HG02970 (cell line): ENCODE measurements at regions not wholly inside any gene's neighbourhood (a gene's known extent, or its start where the extent isn't known, plus 50 kb on each side); places are given as distances from the start of the nearest gene placed in this dataset.

Source experiments
- ATAC-seq: cut with Tn5 transposase; IDR thresholded peaks from one replicate; pipeline ENCODE4 v1.9.1; 2021; ENCODE audit warnings: mild to moderate bottlenecking, moderate library complexity, moderate number of reproducible peaks; ENCODE audit not compliant: unreplicated experiment, low FRiP score

- ATAC-seq: no peak
Measured at GRCh38 chr1:198902655-198903054, 263.8 kb downstream of the PTPRC start.

- no peak for ATAC-seq
Measured at GRCh38 chr1:198903203-198903602, 264.4 kb downstream of the PTPRC start.

DNA sequence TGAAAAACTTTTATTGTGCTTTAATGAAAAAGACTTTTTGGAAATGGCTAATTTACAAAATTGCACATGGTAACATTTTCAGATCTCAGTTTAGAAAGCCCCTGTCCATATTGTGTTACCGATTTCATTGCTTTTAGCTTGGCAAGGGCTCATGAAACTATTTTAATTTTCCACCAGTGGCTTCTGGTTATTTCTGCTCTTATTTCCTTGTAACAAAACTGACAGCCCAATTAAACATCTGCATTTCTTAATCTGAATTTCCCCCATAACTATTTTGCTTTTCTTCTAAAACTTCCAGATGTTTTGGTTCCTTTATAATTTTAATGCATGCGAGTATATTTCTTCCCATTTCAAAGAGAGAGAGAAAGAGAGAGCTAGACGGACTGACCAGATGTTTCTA, 264.8 kb downstream of the PTPRC start:
- ATAC-seq: no peak

DNA sequence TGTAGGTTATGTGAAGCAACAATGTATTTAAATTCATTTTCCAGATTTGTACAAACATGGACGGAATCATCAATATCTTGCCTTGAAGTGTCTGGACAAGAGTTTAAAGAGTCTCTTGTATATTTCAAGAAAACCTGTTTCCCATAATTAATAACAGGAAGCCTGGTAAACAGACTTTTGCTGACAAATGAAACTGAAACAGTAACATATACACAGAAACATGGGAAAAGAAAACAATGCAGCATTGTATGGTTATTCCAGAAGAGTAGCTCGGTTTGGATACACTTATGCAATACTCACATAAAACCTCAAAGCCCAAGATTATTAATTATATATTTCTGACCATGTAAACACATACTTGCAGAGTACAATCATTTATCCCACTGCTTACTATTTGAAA, 265.5 kb downstream of the PTPRC start:
- no peak for ATAC-seq

GRCh38 chr1:198906739-198907422, 268.0 kb downstream of the PTPRC start:
- no peak for ATAC-seq

GRCh38 chr1:198907423-198907746, 268.5 kb downstream of the PTPRC start:
- ATAC-seq: no peak

- no peak for ATAC-seq
Measured at GRCh38 chr1:198908995-198909394, 270.2 kb downstream of the PTPRC start.

DNA sequence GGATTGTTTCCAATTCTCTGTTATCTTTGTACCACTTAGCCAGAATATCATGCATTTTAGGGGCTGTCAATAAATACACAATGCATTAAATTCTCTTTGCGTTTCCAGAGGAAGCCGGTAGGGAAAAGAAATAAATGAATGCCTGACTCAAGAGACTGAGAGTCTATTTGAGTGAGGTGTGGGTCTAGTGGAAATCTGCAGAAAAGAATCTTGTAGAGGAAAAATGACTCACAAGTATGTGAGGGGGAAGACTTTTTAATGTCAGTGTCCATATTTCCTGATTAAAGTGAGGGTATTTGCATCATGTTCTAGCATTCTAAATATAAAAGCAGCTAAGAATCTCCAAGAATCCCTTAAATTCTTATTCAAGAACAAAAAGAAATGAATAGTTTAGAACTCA, 271.1 kb downstream of the PTPRC start:
- no peak for ATAC-seq

GRCh38 chr1:198910816-198911215, 272.0 kb downstream of the PTPRC start:
- ATAC-seq: no peak

DNA sequence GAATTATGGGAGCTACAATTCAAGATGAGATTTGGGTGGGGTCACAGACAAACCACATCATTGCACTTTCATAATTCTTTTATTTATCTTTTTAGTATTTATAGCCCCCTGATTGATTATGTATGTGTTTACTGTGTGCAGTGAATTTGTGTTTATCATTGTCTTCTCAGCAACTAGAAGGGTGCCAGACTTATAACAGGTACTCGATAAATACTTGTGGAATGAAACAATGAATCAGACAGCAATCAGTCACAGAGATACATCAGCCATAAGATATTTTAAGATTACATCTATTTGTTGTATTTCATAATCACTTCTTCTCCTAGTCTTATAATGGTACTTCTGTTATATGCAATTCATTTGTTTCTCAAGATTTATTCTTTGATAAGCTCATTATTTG, 273.2 kb downstream of the PTPRC start:
- no peak for ATAC-seq

DNA sequence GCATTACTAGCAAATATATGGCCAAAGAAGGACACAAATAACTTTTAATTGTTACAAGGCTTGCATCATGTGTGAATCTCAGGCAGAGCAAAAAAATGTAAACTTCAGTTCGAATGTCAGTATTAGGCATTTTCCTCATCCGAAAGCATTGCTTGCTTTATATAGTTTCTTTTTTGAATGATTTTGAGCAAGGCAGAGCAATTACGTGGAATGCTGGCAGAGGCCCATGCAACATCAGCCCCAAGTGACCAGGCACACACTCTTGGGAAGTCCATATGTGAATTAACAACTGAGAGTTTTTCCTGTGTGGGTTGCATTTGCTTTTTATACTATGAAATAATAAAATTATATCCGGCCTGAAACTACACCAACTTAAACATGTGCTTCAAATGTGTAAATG, 274.8 kb downstream of the PTPRC start:
- no peak for ATAC-seq

GRCh38 chr1:198915327-198916231, 276.7 kb downstream of the PTPRC start:
- ATAC-seq: no peak

DNA sequence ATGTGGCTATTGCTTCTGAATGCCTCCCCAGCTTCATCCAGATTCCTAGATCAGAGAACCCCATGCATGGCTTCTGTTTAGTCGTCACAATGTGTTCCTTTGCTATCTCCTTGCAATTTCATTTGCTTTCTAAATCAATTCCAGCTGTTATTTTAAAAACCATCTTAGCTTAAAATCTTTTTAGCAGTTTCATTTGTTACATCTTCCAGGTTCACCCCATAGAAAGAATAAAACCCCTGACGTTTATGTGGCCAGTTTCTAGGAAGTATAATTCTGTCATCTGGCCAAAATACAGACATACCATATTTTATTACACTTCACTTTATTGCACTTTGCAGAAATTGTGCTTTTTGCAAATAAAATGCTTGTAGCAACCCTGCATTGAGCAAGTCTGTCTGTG, 278.4 kb downstream of the PTPRC start:
- ATAC-seq: no peak

DNA sequence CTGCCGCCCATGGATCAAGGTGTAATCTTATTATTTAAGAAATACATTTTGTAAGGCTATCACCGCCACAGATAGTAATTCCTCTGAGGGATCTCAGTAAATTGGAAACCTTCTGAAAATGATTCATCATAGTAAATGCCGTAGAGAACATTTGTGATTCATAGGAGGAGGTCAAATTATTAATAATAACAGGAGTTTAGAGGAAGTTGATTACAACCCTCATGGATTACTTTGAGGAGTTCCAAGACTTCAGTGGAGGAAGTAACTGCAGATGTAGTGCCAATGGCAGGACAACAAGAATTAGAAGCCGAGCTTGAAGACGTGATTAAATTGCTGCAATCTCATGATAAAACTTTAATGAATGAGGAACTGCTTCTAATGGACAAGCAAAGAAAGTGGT, 280.1 kb downstream of the PTPRC start:
- ATAC-seq: no peak

GRCh38 chr1:198919667-198920398, 281.0 kb downstream of the PTPRC start:
- ATAC-seq: no peak

DNA sequence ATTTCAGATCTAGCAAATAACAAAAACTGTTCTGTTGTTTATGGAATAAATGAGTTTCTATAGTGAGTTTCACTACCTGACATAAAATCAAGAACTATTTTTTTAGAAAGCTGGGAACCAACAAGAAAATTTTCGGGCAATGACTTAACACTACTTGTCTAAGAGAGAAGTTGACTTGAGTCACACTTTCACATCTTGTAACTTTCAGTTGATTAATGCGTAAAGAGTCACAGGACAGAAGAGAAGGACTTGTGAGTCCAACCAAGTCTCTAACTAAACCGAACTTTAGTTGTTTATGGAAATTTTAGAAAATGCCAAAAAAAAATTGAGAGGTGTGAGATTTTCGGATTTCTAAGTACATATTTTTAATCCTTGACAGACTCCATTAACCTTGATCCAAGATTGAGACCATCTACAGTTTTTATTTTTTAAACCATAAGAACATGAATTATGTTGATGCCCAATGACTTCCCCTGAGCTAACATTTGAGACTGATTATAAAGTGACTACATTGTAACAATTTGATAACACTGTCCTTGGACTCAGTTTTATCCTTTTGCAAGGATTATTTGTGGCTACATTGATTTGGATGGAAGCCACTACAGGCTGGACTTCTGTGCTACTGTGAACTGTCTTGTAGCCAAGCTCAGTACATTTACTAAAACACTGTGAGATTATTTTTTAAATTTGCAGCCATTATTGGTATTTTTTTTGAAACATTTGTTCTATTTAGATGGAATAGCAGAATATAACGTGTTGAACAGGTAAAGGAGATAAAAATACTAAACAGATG, 284.0 kb downstream of the PTPRC start:
- ATAC-seq: no peak

DNA sequence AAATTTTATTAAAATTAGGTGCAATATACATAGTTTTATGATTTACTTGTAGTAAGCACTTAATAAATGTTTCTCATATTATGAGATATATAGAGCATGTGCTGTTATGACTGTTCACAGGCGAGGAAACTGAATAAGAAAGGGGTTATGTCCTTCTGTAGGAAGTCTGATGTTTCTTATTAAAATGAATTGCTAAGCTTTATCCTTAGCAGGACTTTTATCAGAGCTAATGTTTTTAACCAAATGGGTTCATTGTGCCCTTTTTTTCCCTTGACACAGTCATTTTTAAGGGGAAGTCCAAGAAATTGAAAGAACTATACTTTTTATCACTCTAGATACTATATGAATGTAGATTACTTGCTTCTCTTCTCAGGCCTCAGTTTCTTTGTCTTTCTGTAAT, 285.2 kb downstream of the PTPRC start:
- no peak for ATAC-seq

- ATAC-seq: no peak
Measured at GRCh38 chr1:198925567-198925966, 286.7 kb downstream of the PTPRC start.

GRCh38 chr1:198927129-198927528, 288.3 kb downstream of the PTPRC start:
- no peak for ATAC-seq

- no peak for ATAC-seq
Measured at GRCh38 chr1:198929111-198929604, 290.3 kb downstream of the PTPRC start.
